GM12864 (cell line): ENCODE measurements at regions not wholly inside any gene's neighbourhood (a gene's known extent, or its start where the extent isn't known, plus 50 kb on each side); places are given as distances from the start of the nearest gene placed in this dataset.

Experiments used
- DNase-seq: peaks from one replicate; pipeline ENCODE4 v3.0.0-alpha.2; 2011; ENCODE audit warnings: low read depth
- H3K4me3 ChIP-seq: 2 replicates; pipeline ENCODE4 v1.5.1; 2011; ENCODE audit warnings: mild to moderate bottlenecking, low read depth, low read length, control low read depth
- TF ChIP-seq, protein P1 (sequence below): IDR thresholded peaks from 2 replicates; pipeline ENCODE4 v1.5.1; 2011; ENCODE audit warnings: low read depth, mild to moderate bottlenecking, moderate library complexity, low read length, control low read depth, inconsistent platforms; ENCODE audit errors: missing control alignments

DNA sequence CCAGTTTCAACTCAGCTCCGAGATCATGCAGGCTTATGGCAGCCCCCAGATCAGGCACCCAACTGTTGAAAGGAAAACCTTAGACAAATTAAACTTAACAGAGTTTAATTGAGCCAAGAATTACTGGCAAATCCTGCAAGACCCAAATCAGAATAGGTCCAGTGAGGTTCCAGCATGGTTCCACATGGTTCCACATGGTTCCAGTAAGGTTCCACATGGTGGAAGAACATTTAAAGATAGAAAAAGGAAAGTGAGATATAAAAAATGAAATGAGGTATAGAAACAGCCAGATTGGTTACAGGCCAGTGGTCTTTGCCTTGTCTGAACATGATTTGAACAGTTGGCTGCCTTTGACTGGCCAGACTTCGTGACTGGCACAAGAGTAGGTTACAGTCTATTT is 288.8 kb upstream of the LRRC7 start:
- H3K4me3 ChIP-seq: no peak overlapping the region
- TF ChIP-seq, protein P1, sequence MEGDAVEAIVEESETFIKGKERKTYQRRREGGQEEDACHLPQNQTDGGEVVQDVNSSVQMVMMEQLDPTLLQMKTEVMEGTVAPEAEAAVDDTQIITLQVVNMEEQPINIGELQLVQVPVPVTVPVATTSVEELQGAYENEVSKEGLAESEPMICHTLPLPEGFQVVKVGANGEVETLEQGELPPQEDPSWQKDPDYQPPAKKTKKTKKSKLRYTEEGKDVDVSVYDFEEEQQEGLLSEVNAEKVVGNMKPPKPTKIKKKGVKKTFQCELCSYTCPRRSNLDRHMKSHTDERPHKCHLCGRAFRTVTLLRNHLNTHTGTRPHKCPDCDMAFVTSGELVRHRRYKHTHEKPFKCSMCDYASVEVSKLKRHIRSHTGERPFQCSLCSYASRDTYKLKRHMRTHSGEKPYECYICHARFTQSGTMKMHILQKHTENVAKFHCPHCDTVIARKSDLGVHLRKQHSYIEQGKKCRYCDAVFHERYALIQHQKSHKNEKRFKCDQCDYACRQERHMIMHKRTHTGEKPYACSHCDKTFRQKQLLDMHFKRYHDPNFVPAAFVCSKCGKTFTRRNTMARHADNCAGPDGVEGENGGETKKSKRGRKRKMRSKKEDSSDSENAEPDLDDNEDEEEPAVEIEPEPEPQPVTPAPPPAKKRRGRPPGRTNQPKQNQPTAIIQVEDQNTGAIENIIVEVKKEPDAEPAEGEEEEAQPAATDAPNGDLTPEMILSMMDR: no peak

DNA sequence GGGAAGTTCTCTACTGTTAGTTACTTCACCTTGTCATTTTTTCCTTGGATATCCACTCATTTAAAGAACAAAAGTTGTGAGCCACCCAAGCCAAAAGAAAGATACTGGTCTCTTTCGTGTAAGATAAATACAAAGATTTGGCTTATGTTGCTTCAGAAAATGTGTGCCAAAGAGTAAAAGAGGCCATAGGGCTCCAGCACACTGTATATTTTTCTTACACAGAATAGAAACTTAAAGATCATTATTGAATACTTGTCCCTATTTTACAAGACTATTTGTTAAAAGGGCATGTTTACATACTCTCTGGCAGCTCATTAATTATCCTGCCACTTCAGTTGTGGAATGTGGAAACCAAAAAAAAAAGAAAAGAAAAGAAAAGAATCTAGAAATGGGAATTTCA is 284.2 kb upstream of the LRRC7 start:
- no peak overlapping the region for H3K4me3 ChIP-seq
- no peak for DNase-seq
- TF ChIP-seq, protein P1: no peak

More for the DNA sequence above, 288.8 kb upstream of the LRRC7 start:
- no peak for DNase-seq

DNA sequence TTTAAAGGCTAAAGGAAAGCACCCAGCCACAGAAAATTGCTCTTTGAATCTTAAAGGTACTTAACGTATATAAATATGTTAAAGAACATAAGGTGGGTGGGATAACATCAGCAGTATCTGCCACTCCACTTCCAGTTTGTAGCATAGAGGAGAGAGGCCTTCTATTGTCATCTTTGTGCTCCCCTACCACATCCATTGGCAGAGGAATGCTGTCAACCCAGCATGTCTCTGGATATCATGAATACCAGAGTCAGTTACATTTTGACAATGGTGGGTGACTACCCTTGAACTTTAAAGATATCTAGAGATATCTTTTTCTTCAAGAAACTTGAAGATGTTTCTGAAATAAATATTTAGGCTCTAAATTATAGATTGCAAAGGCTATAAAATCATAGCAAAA is 283.2 kb upstream of the LRRC7 start:
- TF ChIP-seq, protein P1: no peak
- no peak overlapping the region for H3K4me3 ChIP-seq
- no peak for DNase-seq

DNA sequence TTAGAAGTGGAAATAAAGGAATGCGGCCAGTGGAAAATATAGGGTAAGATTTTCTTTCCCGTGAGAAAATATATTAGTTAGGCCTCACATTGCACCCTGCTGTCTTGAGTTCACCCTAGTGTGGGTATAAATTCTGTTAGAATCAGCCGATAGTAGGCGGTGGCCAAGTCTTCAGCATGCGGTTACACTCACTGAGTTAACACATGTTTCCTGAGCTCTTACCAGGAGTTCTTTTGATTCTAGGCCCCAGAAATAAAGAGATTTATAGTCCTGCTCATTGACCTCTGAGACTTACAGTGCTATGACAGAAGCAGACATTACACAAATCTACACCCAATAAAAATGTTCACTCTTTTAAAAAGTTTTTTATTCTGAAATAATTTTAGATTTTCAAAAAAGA is 279.3 kb upstream of the LRRC7 start:
- no peak for DNase-seq
- TF ChIP-seq, protein P1: no peak
- H3K4me3 ChIP-seq: no peak overlapping the region

DNA sequence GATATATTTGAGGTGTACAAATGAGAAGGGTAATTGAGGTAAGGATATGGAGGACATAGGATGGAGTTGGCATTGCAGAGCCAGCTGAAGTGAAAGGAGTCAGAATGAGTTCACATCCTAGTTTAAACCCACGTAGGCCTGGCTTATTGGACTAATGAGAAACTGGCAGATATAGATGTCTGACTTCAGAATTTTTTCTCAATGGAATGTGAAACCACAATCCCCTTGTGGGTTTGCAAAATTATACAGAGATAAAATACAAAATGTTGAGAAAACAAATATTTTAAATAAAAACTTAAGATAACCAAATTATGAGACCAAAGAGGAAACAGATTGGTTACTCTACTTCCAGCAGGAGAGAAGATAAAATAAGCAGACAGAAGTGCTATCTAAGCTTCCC is 277.4 kb upstream of the LRRC7 start:
- TF ChIP-seq, protein P1: no peak
- DNase-seq: no peak
- H3K4me3 ChIP-seq: no peak overlapping the region

DNA sequence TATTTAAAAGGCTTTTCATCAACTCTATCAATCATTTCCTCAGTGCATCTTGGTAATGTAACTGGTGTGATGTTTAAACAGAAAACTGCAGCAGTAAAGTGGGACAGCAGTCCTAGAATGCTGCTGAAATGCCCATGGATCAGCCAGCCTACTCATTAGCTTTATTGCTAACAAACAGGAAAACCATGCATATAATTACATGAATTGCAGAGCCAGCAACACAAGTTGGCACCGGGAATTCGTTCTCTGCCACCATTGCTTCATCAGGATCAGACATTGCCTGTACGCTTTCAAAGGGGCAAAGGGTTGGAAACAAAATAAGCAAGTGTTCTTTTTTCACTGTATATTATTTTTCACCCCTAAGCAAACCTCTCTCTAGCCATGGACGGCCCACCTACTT is 276.2 kb upstream of the LRRC7 start:
- no peak for DNase-seq
- TF ChIP-seq, protein P1: no peak
- H3K4me3 ChIP-seq: no peak overlapping the region

DNA sequence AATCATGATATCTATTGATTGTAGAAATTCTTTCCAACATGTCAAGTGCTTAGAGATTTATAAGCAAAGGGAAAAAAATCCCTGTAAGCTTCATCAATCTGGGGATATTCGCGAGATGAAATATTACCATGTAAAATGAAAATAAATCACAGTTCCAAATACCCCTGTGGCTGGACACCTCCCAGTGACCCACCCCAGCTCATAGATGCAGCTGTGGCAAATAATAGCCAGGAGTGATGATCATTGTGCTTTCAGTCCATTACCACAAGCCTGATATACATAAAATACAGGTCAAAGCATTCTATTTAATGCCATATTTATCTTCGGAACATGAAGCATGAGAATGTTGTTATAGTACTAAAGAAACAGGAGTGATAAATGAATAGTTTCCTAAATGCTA is 274.9 kb upstream of the LRRC7 start:
- TF ChIP-seq, protein P1: no peak
- no peak for DNase-seq

More for the DNA sequence above, 274.9 kb upstream of the LRRC7 start:
- no peak overlapping the region for H3K4me3 ChIP-seq
